Activated CD4-positive, alpha-beta T cell treated with anti-CD3 and anti-CD28 coated beads for 48 hours (primary cell): ENCODE measurements at regions not wholly inside any gene's neighbourhood (a gene's known extent, or its start where the extent isn't known, plus 50 kb on each side); places are given as distances from the start of the nearest gene placed in this dataset.

Experiments
- DNase-seq: peaks from one replicate; pipeline ENCODE4 v3.0.0-alpha.2; 2020

DNA sequence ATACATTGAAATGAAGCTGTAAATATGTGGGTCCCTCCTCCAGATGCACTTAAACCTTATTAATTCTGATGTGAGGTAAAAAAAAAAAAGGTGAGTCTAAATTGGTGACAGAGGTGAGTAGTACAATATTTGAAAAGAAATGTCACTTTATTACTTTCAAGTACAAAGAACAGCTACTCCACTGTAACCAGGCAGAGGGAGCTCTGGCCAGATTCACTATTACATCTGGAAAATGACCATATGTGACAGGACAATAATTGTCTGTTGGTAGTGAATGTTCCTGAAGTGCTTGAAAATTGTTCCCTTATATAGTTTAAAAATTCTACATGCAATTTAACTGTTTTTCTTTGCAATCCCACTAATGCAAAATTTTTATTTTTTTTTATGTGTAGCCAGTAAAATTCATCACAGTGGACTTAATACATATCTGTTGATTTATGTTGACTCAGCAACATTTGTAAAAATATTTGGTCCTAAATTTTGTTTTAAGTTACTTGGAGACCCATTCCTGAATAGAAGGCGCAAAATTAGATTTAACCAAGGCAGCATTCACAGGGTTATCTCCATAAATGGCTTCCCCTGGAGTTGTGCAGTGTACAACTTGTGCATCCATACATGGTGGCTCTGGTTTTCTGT is 231.9 kb upstream of the TBC1D5 start:
- DNase-seq: no peak

DNA sequence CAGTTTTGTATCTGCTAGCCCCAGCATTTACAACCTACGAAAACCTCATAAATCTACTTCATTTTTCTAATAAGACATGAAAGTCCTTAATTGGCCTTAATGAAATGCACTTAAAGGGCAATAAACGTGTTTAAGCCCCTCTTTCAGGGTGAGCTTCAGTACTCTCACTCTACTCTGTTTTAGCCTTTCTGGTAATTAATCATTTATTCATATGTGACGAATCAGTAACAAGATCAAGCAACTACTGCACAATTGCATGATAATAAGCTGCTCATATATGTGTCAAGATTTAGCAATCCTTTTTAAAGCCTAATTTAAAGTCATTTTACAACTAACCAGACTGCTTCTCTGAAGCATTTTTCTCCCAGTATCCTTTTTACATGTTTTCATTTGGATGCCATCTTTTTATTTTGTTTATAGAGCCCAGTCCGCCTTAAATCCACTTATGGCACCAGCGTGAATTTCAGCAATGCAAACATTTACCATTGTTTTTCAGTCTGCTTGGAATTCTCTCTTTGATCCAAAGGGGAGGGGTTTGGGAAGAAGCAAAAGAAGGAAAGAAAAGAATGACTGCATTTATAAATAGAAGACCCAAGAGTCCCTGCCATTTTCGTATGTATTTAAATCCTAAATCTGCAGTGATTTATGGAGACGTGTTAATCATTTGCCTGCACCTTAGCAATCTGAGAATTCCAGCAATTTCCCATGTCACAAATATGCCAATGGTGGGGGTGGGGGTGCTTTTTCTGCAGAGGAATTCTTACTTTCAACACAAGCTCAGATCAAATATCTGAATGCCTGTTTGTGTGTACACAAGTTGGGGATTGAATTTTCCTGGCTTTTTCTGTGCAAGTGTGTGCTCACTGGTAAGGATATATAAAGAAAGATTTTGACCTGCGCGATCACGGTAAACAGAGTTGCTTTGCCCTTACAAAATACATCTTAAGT is 230.8 kb upstream of the TBC1D5 start:
- DNase-seq: no peak

DNA sequence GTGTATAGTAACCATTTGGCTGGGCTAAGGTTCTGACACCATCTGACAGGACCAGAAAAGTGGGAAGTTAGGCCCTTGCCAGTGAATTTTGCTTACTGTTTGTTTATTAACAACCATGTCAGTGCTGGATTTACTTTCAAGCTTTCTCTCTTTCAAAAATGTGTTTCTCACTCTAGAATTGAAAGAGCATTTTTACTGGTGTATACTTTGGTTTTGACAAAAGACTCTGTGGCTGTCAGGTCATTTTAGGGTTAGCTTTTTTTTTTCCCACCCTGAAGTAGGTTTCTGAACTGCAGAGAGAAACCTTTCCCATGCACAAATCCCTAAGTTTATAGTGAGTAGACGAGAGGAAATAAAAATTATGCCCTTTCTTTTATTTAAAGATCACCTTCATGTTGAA is 230.0 kb upstream of the TBC1D5 start:
- DNase-seq: no peak

DNA sequence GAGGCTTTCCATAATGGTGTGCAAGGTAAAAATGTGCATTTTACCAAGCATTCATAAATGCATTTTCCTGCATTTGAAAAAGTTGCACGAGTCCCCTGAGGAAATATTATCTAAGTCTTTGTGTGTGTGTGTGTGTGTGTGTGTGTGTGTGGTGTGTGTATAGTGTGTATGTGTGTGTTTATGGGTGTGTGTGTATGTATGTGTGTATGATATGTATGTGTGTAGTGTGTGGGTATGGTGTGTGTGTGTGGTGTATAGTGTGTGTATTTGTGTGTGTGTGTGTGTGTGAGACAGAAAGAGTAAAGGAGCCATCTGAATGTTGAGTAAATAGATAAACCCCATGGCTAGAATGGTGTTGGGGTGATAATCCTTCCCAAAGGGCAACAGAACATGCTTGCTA is 229.6 kb upstream of the TBC1D5 start:
- no peak for DNase-seq

DNA sequence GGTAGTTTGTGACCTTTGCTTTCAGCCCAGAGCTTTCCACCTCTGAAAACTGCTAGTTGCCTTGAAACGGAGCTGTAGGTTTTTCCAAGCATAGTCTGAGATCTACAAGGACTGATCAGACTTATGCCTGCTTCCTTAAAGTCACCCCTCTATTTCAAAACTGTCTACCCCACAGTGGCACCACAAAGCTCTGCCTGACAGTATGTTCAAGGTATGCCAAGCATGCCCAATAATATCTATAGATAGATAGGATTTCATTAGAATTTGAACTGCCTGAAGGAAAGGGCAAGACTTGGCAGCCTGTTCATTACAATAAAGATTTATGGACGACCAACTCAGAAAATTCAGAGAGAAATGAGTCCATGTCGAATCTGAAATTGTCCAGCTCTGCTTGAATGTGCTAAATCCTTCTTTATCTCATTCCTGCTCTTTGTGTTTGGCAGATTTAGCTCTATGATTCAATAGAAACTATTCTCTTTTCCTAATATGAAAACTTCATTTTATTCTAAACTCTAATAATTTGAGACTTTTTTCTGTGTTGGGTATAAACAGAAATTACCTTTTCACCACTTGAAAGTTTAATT is 227.6 kb upstream of the TBC1D5 start:
- DNase-seq: no peak

DNA sequence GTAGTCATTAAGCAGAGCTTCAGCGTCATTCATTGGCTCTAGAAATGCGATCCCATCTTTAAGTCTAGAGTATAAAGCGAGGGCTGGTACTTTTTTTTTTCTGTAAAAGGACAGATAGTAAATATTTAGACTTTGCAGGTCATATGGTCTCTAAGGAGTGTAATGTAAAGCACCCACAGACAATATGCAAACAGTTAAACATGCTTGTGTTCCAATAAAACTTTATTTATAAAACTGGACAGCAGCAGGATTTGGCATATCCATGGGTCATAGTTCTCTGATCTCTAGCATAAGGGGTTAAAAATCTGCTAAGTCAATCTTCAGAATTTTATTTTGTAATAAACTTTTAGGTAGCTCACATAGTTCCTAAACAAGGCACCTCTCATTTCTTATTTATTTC is 226.8 kb upstream of the TBC1D5 start:
- DNase-seq: no peak

DNA sequence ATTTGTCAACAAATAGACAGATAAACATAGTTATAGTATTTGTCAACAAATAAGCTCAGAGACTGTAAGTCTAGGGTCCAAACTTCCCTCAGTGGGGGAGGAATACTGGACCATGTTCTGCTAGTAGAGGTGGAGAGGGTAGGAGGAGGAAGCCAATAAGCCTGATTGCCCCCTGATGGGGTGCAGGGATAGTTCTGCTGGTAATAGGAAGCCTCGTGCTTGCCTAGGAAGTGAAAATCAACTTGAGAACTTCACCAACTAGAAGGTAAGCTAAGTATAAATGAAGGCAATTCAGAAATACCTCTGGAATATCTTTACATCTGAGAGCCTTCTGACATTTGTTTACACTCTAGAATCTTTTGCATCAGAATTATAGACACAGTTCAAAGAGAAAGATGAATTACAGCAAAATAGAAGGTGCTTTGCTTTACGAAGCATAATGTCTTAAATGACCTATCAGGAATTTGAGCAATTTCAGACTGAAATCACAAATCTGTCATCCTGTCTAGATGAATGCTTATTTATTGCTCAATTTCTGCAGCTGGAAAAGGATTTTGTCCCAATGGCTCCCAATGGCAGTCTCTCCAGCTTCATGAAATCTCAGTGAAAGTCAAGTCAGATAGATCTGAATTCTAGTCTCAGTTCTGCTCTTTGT is 225.6 kb upstream of the TBC1D5 start:
- no peak for DNase-seq

DNA sequence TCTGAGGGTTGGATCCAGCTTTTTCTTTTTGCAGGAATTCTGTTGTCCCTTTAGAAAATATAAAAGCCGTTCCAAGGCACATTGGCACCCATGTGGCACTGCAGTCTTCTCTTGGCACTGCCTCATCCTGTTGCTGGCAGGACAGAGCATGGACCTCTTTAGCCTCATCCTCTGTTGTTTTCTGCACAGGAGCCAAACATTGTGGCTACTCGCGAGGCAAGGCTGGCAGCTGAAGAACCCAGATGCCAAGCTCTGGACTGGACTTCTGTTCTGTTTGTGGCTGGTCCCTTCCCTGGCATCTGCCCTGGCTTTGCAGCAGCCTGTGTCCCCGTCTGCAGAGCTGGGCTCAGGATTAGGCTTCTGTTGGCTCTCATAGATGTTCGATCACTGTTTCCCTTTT is 224.7 kb upstream of the TBC1D5 start:
- no peak for DNase-seq

DNA sequence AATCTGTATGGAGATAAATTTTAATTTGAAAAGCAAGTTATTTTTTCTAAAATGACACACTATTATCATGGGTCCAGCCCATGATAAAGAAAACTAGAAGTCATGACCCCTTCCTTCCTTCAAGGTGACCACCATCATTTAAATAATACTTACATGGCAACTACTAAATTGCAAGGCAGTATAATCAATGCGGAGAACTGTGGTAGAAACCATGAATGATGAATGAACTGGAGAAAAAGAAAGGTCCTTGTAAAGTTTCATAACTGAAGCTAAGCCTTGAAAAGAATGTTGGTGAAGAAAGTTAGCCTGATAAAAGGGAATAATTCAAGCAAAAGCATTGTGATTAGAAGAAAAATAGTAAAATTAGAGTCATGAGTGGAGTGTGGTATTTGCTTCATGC is 222.9 kb upstream of the TBC1D5 start:
- DNase-seq: no peak

DNA sequence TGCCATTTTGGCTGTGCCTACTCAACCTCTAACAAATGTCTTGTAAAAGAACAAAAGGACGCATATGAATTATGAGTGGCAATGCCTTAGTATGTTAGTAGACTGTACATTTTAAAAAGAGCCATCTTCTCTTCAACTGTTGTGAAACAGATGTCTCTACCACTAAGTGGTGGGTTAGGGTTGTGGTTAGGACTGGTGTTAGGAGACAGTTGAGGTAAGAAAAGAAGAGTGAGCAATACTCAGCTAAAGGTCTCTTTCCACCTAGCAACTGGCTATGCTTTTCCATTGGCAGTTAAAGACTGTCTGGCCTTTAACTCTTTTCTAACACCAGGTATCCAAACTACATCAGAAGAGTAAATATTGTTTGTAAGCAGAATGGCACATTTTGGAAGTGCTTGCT is 221.7 kb upstream of the TBC1D5 start:
- DNase-seq: no peak

DNA sequence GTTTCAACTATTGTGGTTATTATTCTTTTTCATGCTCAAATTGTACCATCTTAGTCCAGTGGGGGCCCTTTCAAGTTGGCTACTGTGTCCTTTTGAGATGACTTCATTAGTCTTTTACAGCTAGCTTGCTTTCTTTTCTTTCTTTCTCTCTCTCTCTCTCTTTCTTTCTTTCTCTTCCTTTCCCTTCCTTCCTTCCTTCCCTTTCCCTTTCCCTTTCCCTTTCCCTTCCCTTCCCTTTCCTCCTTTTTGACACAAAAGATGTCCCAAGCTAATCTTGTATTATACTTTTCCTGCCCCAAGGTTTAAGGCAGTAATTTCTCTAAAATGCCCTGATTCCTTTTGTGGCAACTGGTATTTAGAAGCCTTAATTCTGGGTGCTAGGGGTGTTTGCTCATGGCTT is 213.0 kb upstream of the TBC1D5 start:
- no peak for DNase-seq

DNA sequence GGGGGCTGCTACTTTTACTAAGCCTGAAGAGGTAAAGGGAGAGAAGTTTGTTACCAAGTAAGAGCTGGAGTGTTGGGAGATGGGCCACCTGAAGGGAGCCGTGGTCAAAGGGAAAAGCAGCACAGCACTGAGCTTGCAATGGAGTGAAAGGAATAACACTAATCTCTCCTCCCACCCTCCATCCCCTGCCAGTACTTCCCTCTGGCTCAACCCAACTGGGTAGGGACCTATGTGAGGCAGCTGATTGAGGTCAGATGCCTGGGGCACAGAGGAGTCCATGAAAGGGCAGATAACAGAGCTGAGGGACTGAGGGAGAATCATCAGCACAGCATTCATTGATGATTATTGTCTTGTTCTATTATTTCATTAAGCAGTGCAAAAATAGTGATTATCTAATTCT is 212.4 kb upstream of the TBC1D5 start:
- no peak for DNase-seq

DNA sequence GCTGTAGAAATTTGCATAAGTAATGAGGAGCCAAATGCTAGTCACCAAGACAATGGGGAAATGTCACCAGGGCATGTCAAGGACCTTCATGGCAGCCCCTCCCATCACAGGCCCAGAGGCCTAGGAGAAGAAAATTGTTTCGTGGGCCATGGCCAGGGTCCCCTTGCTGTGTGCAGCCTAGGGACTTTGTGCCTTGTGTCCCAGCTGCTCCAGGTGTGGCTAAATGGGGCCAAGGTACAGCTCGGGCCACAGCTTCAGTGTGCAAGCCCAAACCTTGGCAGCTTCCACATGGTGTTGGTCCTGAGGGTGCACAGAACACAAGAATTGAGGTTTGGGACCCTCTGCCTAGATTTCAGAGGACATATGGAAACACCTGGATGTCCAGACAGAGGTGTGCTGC is 208.8 kb upstream of the TBC1D5 start:
- DNase-seq: no peak

DNA sequence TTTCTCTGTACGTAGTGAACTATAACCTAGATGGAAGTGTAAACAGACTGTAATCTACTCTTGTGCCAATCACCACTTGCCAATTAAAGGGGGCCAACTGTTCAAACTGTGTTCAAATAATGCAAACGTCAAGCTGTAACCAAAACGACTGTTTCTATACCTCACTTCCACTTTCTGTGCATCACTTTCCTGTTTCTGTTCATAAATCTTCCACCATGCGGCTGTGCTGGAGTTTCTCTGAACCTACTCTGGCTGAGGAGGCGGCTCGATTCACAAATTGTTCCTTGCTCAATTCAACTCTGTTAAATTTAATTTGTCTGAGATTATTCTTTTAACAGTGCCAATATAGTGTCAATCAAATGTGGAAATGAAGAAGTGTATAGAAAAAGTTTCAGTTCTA is 206.7 kb upstream of the TBC1D5 start:
- no peak for DNase-seq

DNA sequence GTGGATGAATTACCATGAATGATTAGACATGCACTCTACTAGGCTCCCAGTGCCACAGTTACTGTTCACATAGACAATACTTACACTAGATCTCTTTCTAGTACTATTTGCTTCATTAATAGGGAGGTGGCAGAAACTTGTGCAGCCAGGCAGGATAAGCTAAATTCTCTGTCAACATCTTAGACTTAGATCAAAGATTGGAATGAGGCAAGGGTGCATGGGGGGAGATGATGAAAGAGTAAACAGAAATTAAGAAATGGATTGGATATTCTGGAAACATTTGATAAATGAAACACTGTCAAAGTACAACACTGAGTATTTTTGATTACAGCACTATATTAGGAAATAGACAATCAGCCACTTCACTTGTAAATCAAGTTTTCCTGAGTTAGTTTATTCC is 205.4 kb upstream of the TBC1D5 start:
- no peak for DNase-seq

DNA sequence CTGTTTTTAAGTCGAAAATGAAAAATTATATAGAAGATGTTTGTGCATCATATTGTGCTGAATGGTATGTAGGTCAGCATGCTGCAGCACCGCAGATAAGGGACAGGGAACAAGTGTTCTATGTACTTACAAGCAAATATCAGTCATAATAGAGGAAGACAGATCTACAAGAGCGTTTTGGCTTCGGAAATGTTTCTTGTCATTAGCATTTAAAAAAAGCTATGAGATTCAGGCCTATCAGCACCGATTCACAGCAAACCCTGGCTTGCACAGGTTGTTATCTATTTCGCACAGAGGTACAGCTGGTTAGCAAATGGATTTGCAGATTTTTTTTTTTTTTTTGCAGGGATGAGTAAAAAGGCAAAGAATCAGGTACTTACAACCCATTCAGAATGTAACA is 204.2 kb upstream of the TBC1D5 start:
- no peak for DNase-seq

DNA sequence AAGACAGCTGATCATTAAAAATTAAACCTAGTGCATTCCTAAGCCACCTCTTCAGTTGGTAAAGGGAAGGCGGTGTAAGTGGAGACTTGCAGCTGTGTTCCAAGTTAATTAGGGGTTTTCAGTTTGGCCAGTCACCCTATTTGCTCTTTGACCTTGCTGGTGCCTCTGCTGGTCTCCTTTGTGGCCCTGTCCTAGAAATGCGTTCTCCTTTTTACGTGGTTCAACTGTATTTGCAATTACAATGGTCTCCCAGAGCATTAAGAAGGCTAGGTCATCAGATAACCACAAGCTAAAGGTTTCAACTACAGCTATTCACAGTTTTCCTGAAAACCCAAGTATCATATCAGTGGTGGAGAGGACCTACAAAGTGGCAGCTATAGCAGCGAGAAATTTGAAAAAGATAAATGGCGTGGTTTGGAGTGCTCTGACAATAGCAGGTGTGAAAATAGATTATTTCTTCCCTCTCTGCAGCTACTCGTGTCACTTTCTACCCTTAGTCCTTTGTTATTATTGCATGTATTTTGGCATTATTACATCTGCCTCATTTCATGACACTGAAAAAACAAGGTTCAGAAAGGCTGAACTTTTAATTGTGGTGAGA is 203.5 kb upstream of the TBC1D5 start:
- DNase-seq: no peak

DNA sequence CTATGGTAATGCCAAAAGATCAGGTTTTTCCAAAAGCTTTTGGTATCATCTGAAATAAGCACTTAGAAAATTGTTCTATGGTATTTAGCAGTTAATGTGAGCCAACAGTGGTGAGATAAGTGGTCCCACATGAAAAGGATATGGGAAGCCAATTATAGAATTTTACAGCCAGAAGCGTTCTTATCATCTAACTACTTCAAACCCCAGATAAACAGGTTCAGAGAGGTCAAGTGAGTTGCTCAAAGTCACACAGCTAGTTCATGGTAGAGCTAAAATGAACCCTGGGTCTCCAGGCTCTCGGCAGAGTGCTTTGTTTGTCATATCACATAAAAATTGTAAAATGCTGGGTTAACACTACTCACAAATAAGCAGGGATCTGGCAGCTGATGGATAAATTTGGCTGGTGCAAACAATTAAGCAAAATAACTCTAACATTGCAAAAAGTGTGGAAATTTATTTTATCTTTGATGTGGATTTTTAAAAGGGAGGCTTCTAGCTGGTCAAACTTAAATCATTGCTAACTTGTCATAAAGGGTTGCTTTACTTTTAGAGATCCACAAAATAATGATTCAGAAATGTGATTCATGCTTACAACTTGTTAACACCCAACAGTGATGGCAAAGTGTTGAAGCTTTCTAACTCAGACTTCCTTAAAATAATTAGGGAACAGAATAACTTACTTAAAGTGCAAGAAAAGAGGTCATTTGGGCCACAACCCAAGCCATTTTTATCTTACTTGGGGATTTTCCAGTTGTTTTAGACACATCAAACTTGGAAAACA is 202.8 kb upstream of the TBC1D5 start:
- DNase-seq: no peak

DNA sequence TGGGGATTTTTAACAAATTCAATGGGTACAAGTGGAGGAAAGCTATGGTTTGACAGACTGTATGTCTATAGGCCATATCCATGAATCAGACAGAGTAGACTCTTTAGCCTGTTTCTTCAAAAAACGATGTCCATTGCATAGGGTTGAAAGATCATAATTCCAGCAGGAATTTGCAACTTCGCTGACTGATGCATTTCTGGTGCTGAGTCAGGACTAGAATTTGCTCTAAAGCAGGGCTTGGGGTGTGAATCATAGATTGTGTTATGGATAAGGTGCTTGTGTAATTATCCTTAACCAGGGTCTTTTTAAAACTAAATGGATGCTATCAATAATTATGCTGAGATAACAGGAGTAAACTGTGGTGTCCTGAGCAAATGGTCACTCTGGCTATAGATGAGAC is 200.4 kb upstream of the TBC1D5 start:
- no peak for DNase-seq

DNA sequence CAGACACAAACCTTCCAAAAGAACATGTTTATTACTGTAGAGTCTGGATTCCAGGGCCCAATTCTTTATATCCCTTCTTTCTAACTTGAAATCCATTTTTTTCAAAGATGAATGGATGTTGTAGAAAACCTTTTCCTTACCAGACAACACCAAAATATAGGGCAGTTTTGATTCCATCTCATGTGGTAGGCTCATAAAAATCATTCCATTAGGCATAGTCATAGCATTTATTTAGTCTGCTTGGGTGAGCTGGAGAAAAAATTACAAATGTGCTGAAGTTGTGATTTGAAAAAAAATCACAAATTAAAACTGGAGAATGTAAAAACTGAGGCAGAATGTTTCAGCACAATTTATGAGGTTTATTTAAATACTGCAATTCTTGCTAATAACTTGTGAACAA is 199.3 kb upstream of the TBC1D5 start:
- DNase-seq: no peak

DNA sequence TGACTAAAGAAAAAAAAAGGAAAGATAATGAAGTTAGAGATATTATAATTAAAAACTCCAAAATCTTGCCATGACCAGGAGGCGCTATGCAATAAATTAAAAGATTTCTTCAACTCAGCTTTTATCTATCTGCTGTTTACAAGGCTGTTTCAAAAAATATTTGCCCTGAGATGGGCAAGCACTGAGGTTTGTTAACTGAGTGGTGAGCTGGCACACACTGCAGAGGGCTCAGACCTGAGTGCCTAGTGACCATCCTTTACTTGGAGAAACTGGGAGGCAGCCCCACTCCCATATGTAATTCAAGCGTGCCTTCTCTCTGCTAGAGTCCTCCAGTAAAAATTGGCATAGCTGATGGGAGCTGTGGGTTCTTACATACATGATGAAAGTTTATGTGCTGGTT is 198.7 kb upstream of the TBC1D5 start:
- DNase-seq: no peak

DNA sequence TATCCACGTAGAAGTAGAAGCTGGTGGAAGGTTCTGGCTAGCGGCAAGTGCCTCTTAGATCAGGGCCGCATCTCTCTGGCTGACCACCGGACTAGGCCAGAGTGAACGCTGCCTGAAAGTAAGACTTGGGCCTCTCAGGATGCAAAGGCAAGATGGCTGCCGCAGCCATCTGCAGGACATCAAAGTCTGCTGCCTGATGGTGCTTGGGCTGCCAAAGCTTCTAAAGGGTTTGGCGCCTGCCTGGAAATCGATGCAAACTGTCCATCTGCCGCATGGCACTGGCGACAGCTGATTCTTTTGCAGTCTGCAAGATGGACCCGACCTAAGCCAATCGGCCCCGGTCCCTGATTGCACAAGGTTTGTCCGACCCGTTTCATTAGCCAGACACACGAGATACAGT is 196.7 kb upstream of the TBC1D5 start:
- DNase-seq: no peak

DNA sequence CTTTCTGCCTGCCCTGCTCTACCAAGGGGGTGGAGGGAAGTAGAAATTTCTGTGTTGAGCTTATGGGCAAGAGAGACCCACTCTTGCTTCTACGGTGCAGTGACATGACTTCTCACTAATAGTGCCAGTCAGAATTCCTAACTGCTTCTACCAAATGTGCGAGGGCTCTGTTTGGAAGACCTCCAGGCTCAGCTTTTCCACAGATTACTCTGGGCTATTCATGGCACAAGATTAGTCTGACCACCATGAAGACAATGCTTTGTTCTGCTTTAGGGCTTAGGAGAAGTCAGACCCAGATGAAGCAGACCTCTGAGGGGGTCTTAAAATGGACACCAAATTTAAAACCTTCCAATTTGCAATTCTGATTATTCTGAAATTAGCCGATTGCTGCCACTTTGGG is 195.9 kb upstream of the TBC1D5 start:
- DNase-seq: no peak
